Natural killer cell (primary cell): ENCODE measurements at regions not wholly inside any gene's neighbourhood (a gene's known extent, or its start where the extent isn't known, plus 50 kb on each side); places are given as distances from the start of the nearest gene placed in this dataset.

ENCODE experiments used
- ATAC-seq, 3 donors: fragments of 150-1000 bp in 2 of 3; fragments of 200-7000 bp in 1 of 3; cut with Tn5 transposase; 1 replicate in 1 of 3; 2 replicates in 2 of 3; pipeline ENCODE4 v1.10.0; 2021; ENCODE audit warnings: mild to moderate bottlenecking in 2 of 3, moderate library complexity in 2 of 3
- DNase-seq, 2 donors: peaks; one replicate each; pipeline versions ENCODE4 v3.0.0 to v3.0.0-alpha.2; 2013 to 2021; ENCODE audit warnings: mixed read lengths in 1 of 2
- H3K27ac ChIP-seq: one replicate; pipeline ENCODE4 v1.5.1; 2013; ENCODE audit warnings: mild to moderate bottlenecking, low read length
- H3K27me3 ChIP-seq: one replicate; pipeline ENCODE4 v1.6.1; 2013; ENCODE audit warnings: low read length; ENCODE audit not compliant: control insufficient read depth, insufficient read depth
- H3K36me3 ChIP-seq: one replicate; pipeline ENCODE4 v1.6.1; 2013; ENCODE audit warnings: low read length; ENCODE audit not compliant: control insufficient read depth, insufficient read depth
- H3K4me1 ChIP-seq: one replicate; pipeline ENCODE4 v1.6.1; 2013; ENCODE audit warnings: low read length; ENCODE audit not compliant: control insufficient read depth, insufficient read depth
- H3K4me3 ChIP-seq: one replicate; pipeline ENCODE4 v1.5.1; 2013; ENCODE audit warnings: low read length
- H3K9me3 ChIP-seq: one replicate; pipeline ENCODE4 v1.6.1; 2013; ENCODE audit warnings: low read length; ENCODE audit not compliant: control insufficient read depth, insufficient read depth
- H3K27ac Mint-ChIP-seq, 2 donors: one replicate each; pipeline ENCODE4 v1.8.0; 2022; ENCODE audit warnings: mild to moderate bottlenecking in 2 of 2, mixed read lengths in 2 of 2, moderate library complexity in 1 of 2
- H3K27me3 Mint-ChIP-seq, 2 donors: one replicate each; pipeline ENCODE4 v1.8.0; 2022; ENCODE audit warnings: low read depth in 2 of 2, mixed read lengths in 2 of 2
- H3K36me3 Mint-ChIP-seq: one replicate; pipeline ENCODE4 v1.8.0; 2022; ENCODE audit warnings: mixed read lengths
- H3K4me1 Mint-ChIP-seq, 2 donors: one replicate each; pipeline ENCODE4 v1.8.0; 2022; ENCODE audit warnings: mixed read lengths in 2 of 2
- H3K4me3 Mint-ChIP-seq: one replicate; pipeline ENCODE4 v1.8.0; 2022; ENCODE audit warnings: mild to moderate bottlenecking, moderate library complexity, mixed read lengths
- H3K9me3 Mint-ChIP-seq, 2 donors: one replicate each; pipeline ENCODE4 v1.8.0; 2022; ENCODE audit warnings: mixed read lengths in 2 of 2
- CTCF ChIP-seq: fragments of 200-600 bp; IDR thresholded peaks from one replicate; pipeline ENCODE4 v1.8.0; 2022; ENCODE audit warnings: antibody characterized with exemption
- WGBS: methylation state at CpG from one replicate; pipeline ENCODE4 v1.1.7; 2013; ENCODE audit warnings: missing lambda C conversion rate; ENCODE audit not compliant: insufficient coverage; 5-methylcytosine and 5-hydroxymethylcytosine counted together
- intact Hi-C: fragments of 100-400 bp; cut with micrococcal nuclease; formaldehyde crosslinking; loops from one replicate; pipeline ENCODE4 v1.14.2; 2022

GRCh38 chr10:21161090-21161625 lies 264.0 kb upstream of the NEBL start:
- Histone ChIP-seq H3K27ac (no peak overlapping the region), H3K27me3 (no peaks in the 10 kb centered on the region), H3K36me3 (no peaks in the 10 kb centered on the region), H3K4me1 (no peaks in the 10 kb centered on the region), H3K4me3 (no peak overlapping the region), H3K9me3 (no peaks in the 10 kb centered on the region)
- intact Hi-C loops = no loop called here
- ATAC-seq (no peak), DNase-seq (no peak)
- Mint-ChIP-seq H3K4me3 (no peak overlapping the region), H3K9me3 (peaks cover 0 to 3% of the 10 kb centered on the region in 2 donors), H3K36me3 (no peaks in the 10 kb centered on the region), H3K4me1 (no peaks in the 10 kb centered on the region), H3K27me3 (peaks cover 11 to 12% of the 10 kb centered on the region in 2 donors), H3K27ac (no peak overlapping the region)
- TF ChIP-seq CTCF = no peak
- WGBS = 75% methylated on average over 3 of the region's 5 CpGs

- 51% methylated on average over 3 of the region's 4 CpGs for WGBS
- no peaks in the 10 kb centered on the region for H3K36me3 Mint-ChIP-seq
These were observed 263.0 kb upstream of the NEBL start for GRCh38 chr10:21160116-21160515.

GRCh38 chr10:21159669-21160068 lies 262.6 kb upstream of the NEBL start:
- H3K27me3 Mint-ChIP-seq = peaks cover 11 to 12% of the 10 kb centered on the region in 2 donors
- Histone ChIP-seq H3K27ac (no peak overlapping the region), H3K9me3 (no peaks in the 10 kb centered on the region), H3K4me1 (no peaks in the 10 kb centered on the region), H3K36me3 (no peaks in the 10 kb centered on the region), H3K27me3 (no peaks in the 10 kb centered on the region), H3K4me3 (no peak overlapping the region)
- ATAC-seq (no peak), DNase-seq (no peak)
- H3K4me1 Mint-ChIP-seq = no peaks in the 10 kb centered on the region
- TF ChIP-seq CTCF = no peak
- H3K36me3 Mint-ChIP-seq = no peaks in the 10 kb centered on the region
- no peak overlapping the region for H3K4me3 Mint-ChIP-seq
- WGBS = 88% methylated on average over 4 of the region's 4 CpGs
- peaks cover 0 to 3% of the 10 kb centered on the region in 2 donors for H3K9me3 Mint-ChIP-seq
- no peak overlapping the region for H3K27ac Mint-ChIP-seq
- intact Hi-C loops = no loop called here

More at GRCh38 chr10:21160116-21160515, 263.0 kb upstream of the NEBL start:
- DNase-seq = no peak
- peaks cover 11 to 12% of the 10 kb centered on the region in 2 donors for H3K27me3 Mint-ChIP-seq
- Histone ChIP-seq H3K27ac (no peak overlapping the region), H3K4me3 (no peak overlapping the region), H3K4me1 (no peaks in the 10 kb centered on the region), H3K36me3 (no peaks in the 10 kb centered on the region), H3K27me3 (no peaks in the 10 kb centered on the region), H3K9me3 (no peaks in the 10 kb centered on the region)
- peaks cover 0 to 3% of the 10 kb centered on the region in 2 donors for H3K9me3 Mint-ChIP-seq
- intact Hi-C loops = no loop called here
- H3K4me3 Mint-ChIP-seq = no peak overlapping the region
- no peak for TF ChIP-seq CTCF
- no peak overlapping the region for H3K27ac Mint-ChIP-seq
- ATAC-seq = no peak
- H3K4me1 Mint-ChIP-seq = no peaks in the 10 kb centered on the region

- Mint-ChIP-seq H3K9me3 (peaks cover 0 to 3% of the 10 kb centered on the region in 2 donors), H3K27ac (no peak overlapping the region), H3K4me3 (no peak overlapping the region), H3K4me1 (no peaks in the 10 kb centered on the region), H3K27me3 (peaks cover 11 to 12% of the 10 kb centered on the region in 2 donors), H3K36me3 (no peaks in the 10 kb centered on the region)
- ATAC-seq (no peak), DNase-seq (no peak)
- Histone ChIP-seq H3K27ac (no peak overlapping the region), H3K4me3 (no peak overlapping the region), H3K4me1 (no peaks in the 10 kb centered on the region), H3K36me3 (no peaks in the 10 kb centered on the region), H3K9me3 (no peaks in the 10 kb centered on the region), H3K27me3 (no peaks in the 10 kb centered on the region)
- 91% methylated on average over 3 of the region's 3 CpGs for WGBS
- intact Hi-C loops = no loop called here
- no peak for TF ChIP-seq CTCF
These were observed 261.2 kb upstream of the NEBL start for GRCh38 chr10:21158301-21158700.
